NCI-H1694 treated with DMSO at 0.1 percent for 48 hours (cell line): ENCODE measurements at regions not wholly inside any gene's neighbourhood (a gene's known extent, or its start where the extent isn't known, plus 50 kb on each side); places are given as distances from the start of the nearest gene placed in this dataset.

Source experiments
- DNase-seq: peaks from one replicate; lab custom pipeline; 2025; lab: John Stamatoyannopoulos, UW

- no peak for DNase-seq
Observed at GRCh38 chr4:148747721-148748268, 305.6 kb upstream of the NR3C2 start.

GRCh38 chr4:148740701-148741100 lies 298.5 kb upstream of the NR3C2 start:
- DNase-seq: no peak

GRCh38 chr4:148737061-148737770 lies 295.0 kb upstream of the NR3C2 start:
- DNase-seq: no peak

DNA sequence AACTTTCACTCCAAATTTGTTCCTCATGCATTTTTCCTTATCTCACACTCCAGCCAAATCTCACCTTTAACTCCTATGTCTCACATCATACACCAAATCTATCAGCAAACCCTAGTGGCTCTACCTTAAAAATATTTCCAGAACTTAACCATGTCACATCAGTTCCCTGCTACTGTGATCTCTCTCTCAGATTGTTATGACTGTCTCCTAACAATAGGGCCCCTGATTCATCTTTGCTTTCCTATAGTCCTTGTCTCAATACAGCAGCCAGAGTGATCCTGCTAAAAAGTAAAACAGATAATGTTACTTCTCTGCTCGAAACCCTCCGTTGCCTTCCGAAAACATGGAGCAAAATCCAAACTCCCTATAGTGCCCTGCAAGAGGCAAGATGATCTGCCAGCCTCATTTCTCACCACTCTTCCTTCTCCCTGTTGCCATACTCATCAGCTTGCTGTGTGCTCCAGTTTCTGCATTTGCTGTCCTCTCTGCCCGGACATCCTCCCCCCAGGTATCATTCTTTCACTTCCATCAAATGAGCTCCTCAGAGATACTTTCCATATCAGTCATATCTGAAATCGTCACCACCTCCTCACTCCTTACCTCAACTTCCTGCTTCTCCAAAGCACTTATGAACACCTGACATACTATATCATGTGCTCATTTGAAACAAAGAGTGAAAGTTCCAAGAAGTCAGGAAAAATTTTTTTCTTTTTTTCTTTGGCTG lies 293.4 kb upstream of the NR3C2 start:
- no peak for DNase-seq

- no peak for DNase-seq
Observed at GRCh38 chr4:148730766-148731165, 288.6 kb upstream of the NR3C2 start.

GRCh38 chr4:148730082-148730640 lies 287.9 kb upstream of the NR3C2 start:
- no peak for DNase-seq

GRCh38 chr4:148717988-148718387 lies 275.8 kb upstream of the NR3C2 start:
- DNase-seq: no peak

GRCh38 chr4:148716431-148717052 lies 274.3 kb upstream of the NR3C2 start:
- DNase-seq: no peak

DNA sequence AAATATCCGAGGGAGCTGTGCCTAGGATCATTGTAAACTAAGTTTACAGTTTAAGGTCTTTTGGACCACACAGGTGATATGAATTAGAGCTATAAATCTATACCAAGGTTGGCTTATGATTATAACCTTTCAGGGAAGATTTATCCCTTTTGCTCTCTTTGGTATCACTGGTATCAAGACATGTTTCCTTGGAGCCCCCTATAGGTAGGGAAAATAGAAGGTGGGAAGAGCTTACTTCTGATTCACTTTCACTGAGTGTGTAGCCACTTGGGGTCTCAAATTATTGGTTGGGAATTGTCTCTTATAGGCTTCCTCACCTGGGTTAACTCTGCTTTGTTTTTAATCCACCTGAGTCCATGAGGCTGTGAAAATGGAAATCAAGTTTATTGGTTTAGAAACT lies 262.1 kb upstream of the NR3C2 start:
- no peak for DNase-seq

DNA sequence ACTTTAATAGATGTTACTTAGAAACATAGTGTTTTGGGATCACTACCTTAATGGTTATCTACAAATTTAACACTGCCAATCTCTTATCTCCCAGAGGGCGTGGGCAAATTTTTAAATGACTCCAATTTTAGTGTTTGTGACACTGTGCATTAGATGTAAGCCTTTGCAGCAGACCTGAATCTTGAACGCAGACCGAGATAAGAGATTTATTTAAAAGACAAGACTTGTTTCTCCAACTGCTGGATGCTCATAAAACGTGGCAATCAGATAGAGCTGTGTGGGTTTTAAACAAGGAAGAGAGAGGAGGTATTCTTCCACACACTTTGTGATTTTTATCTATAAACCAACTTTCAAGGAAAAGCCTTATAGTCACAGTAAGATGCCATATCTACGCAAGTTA lies 252.5 kb upstream of the NR3C2 start:
- DNase-seq: no peak

DNA sequence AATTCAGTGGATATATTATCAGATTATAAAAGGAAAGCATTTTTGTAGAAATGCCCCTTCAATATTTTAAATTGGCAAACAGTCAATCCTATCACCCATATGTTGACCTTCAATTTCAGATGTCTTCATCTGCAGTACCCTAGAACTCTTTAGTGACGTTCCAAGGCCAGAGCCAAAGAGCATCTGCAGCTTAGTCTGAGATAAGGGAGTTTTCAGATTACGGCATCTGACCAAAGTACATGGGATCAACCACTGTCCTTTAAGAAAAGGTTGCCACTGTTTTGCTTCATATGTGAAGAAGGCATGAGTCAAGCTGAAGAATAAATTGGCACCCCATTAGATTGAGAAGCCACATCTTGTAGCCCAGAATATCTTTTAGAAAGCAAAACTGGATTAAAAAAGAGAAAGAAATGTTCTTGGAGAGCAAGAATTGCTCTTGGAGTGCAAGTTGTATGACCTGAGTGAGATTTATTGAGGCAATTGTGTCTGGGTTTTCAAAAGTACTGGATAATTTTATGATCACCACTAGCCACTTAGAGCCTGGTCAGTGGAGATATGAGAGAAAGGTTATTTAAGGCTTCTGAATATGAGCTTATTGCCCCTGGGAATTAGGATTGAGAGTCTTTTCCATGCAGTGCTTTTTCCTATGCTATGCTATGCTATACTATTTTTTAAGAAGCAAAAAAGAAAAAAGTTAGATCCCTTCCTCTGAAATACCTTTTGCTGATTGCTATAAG lies 251.9 kb upstream of the NR3C2 start:
- no peak for DNase-seq

GRCh38 chr4:148692242-148692641 lies 250.0 kb upstream of the NR3C2 start:
- no peak for DNase-seq

DNA sequence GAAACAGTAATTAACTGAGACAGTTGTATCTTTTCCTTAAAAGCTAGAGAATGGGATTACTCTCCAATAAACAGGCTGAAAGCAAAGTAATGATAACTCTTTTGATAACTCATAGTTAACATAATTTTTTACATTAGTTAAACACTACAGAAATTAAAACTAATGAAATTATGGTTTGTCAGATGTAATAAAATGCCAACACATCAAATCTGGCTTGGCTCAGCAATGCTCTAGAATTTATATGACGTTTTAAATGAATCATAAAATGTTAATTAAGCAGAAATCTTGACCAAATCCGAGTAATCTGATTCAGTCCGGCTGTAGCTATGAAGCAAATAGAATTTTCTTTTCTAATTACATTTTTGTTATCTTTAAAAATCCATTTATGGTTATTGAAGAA lies 244.2 kb upstream of the NR3C2 start:
- no peak for DNase-seq

DNA sequence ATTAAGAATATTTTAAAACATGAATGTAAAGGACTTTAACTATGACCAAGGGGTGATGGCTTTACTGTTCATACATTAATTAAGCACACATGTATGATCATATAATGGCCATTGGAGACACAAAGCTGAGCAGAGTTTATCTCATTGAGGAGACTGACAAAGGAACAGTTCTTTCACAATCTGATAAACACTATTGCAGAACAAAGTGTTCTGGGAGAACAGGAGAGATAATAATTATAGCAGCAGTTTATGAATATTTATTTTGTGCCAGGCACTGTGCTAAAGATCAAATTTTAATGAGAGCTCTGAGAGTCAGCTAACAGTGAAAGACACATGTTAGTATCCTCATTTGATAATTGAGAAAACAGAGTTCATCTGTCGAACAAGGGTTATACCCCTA lies 242.4 kb upstream of the NR3C2 start:
- no peak for DNase-seq

- DNase-seq: no peak
Observed at GRCh38 chr4:148680884-148681283, 238.7 kb upstream of the NR3C2 start.

GRCh38 chr4:148676344-148676743 lies 234.1 kb upstream of the NR3C2 start:
- no peak for DNase-seq

DNA sequence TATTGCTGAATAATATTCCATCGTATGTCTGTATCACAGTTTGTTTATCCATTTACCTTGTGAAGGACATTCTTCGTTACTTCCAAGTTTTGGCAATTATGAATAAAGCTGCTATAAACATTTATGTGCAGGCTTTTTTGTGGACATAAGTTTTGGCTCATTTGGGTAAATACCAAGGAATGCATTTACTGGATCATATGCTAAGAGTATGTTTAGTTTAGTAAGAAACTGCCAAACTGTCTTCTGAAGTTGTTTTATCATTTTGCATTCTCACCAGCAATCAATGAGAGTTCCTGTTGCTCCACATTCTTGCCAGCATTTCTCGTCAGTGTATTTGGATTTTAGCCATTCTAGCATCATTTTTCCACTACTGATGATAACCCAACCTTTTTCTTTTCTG lies 232.7 kb upstream of the NR3C2 start:
- no peak for DNase-seq

- DNase-seq: no peak
Observed at GRCh38 chr4:148664636-148665035, 222.4 kb upstream of the NR3C2 start.

GRCh38 chr4:148654131-148654530 lies 211.9 kb upstream of the NR3C2 start:
- DNase-seq: no peak

- DNase-seq: no peak
Observed at GRCh38 chr4:148653681-148654080, 211.5 kb upstream of the NR3C2 start.

GRCh38 chr4:148651991-148652390 lies 209.8 kb upstream of the NR3C2 start:
- no peak for DNase-seq
